ENCODE measurements at regions not wholly inside any gene's neighbourhood (a gene's known extent, or its start where the extent isn't known, plus 50 kb on each side); places are given as distances from the start of the nearest gene placed in this dataset.

GRCh38 chr11:130709531-130709930 lies 206.7 kb downstream of the SNX19 start:
- no peak overlapping the region for H3K4me3 ChIP-seq (ENCODE audit: low read length)
- no peaks in the 10 kb centered on the region for H3K27me3 ChIP-seq (ENCODE audit: control insufficient read depth, insufficient read depth, low read length)
- H3K27ac ChIP-seq (ENCODE audit: low read depth, low read length), result no peak overlapping the region
- H3K4me1 ChIP-seq (ENCODE audit: control insufficient read depth, insufficient read depth, low read length), result no peaks in the 10 kb centered on the region
- H3K36me3 ChIP-seq (ENCODE audit: control insufficient read depth, insufficient read depth, low read length), result no peaks in the 10 kb centered on the region
- H3K9ac ChIP-seq (ENCODE audit: low read length), result no peak overlapping the region

GRCh38 chr11:130710021-130710420 lies 206.3 kb downstream of the SNX19 start:
- no peak overlapping the region for H3K27ac ChIP-seq (ENCODE audit: low read depth, low read length)
- no peaks in the 10 kb centered on the region for H3K27me3 ChIP-seq (ENCODE audit: control insufficient read depth, insufficient read depth, low read length)
- no peaks in the 10 kb centered on the region for H3K36me3 ChIP-seq (ENCODE audit: control insufficient read depth, insufficient read depth, low read length)
- H3K4me1 ChIP-seq (ENCODE audit: control insufficient read depth, insufficient read depth, low read length), result no peaks in the 10 kb centered on the region
- H3K9ac ChIP-seq (ENCODE audit: low read length), result no peak overlapping the region
- no peak overlapping the region for H3K4me3 ChIP-seq (ENCODE audit: low read length)

- Histone ChIP-seq H3K27ac (ENCODE audit: low read depth, low read length) (no peak overlapping the region), H3K9ac (ENCODE audit: low read length) (no peak overlapping the region), H3K4me3 (ENCODE audit: low read length) (no peak overlapping the region), H3K4me1 (ENCODE audit: control insufficient read depth, insufficient read depth, low read length) (no peaks in the 10 kb centered on the region), H3K27me3 (ENCODE audit: control insufficient read depth, insufficient read depth, low read length) (no peaks in the 10 kb centered on the region), H3K36me3 (ENCODE audit: control insufficient read depth, insufficient read depth, low read length) (no peaks in the 10 kb centered on the region)
Observed at GRCh38 chr11:130710497-130711012, 205.7 kb downstream of the SNX19 start.

DNA sequence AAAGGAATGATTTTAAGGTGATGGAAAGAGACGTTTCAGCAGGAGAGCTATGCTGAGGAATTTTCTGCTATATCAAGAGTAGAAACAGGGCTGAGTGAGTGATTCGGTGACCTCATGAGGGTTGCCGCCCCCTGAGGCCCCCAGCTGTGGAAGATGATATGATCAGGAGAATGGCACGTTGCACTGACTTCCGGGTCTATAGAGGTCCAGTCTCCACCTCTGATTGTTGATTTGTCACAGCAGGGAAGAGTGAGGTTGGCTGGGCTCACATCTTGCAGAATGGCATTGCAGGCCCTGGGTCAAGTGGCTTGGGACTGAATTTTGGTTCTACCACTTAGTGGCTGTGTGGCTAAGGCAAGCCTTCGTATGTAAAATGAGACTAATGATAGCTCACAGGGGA lies 205.1 kb downstream of the SNX19 start:
- no peak overlapping the region for H3K27ac ChIP-seq (ENCODE audit: low read depth, low read length)

GRCh38 chr11:130712480-130712879 lies 203.8 kb downstream of the SNX19 start:
- Histone ChIP-seq H3K36me3 (ENCODE audit: control insufficient read depth, insufficient read depth, low read length) (no peaks in the 10 kb centered on the region), H3K4me1 (ENCODE audit: control insufficient read depth, insufficient read depth, low read length) (no peaks in the 10 kb centered on the region), H3K4me3 (ENCODE audit: low read length) (no peak overlapping the region), H3K9ac (ENCODE audit: low read length) (no peak overlapping the region), H3K27me3 (ENCODE audit: control insufficient read depth, insufficient read depth, low read length) (no peaks in the 10 kb centered on the region), H3K27ac (ENCODE audit: low read depth, low read length) (no peak overlapping the region)

More for the DNA sequence above, 205.1 kb downstream of the SNX19 start:
- Histone ChIP-seq H3K36me3 (ENCODE audit: control insufficient read depth, insufficient read depth, low read length) (no peaks in the 10 kb centered on the region), H3K4me3 (ENCODE audit: low read length) (no peak overlapping the region), H3K27me3 (ENCODE audit: control insufficient read depth, insufficient read depth, low read length) (no peaks in the 10 kb centered on the region), H3K9ac (ENCODE audit: low read length) (no peak overlapping the region), H3K4me1 (ENCODE audit: control insufficient read depth, insufficient read depth, low read length) (no peaks in the 10 kb centered on the region)

DNA sequence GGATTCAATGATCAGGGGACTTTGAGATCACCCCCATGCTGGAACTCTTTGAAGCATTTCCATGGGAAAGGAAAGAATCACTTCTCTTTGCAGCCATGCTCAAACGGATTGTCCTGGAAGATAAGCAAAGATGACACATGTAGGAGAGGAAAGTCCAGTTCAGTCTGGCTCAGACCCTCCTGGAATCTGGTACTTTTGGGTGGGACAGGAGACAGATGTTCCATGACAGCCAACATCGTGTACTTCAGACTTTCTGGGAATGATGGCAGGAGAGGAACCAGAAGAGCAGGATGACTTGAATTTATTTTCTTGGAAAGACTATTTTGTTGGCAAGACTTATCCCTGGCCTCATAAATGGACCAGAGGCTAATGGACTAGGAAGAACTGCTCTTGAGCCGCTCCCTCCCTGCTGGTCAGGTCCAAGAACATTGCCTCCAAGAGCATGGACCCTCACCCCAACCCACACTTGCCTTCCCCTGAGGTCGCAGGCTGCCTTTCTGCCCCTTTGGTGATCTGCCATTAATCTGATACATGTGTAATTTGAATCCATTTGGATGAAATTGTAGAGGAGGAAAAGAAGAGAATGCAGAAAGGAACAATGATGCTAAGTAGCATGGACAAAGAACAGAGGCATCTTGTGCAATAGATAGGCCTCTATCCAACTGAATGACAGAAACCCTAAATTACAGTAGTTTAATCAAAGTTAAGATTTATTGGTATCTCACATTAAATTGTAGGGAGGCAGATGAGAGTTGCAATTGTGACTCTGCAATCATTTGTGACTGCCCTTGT lies 201.0 kb downstream of the SNX19 start:
- Histone ChIP-seq H3K27me3 (ENCODE audit: control insufficient read depth, insufficient read depth, low read length) (no peaks in the 10 kb centered on the region), H3K4me1 (ENCODE audit: control insufficient read depth, insufficient read depth, low read length) (no peaks in the 10 kb centered on the region), H3K36me3 (ENCODE audit: control insufficient read depth, insufficient read depth, low read length) (no peaks in the 10 kb centered on the region), H3K9ac (ENCODE audit: low read length) (no peak overlapping the region), H3K27ac (ENCODE audit: low read depth, low read length) (no peak overlapping the region), H3K4me3 (ENCODE audit: low read length) (no peak overlapping the region)

GRCh38 chr11:130715877-130716220 lies 200.4 kb downstream of the SNX19 start:
- H3K4me1 ChIP-seq (ENCODE audit: control insufficient read depth, insufficient read depth, low read length), result no peaks in the 10 kb centered on the region

GRCh38 chr11:130718120-130718519 lies 198.2 kb downstream of the SNX19 start:
- Histone ChIP-seq H3K4me1 (ENCODE audit: control insufficient read depth, insufficient read depth, low read length) (no peaks in the 10 kb centered on the region), H3K4me3 (ENCODE audit: low read length) (no peak overlapping the region), H3K36me3 (ENCODE audit: control insufficient read depth, insufficient read depth, low read length) (no peaks in the 10 kb centered on the region), H3K27me3 (ENCODE audit: control insufficient read depth, insufficient read depth, low read length) (no peaks in the 10 kb centered on the region), H3K9ac (ENCODE audit: low read length) (no peak overlapping the region), H3K27ac (ENCODE audit: low read depth, low read length) (no peak overlapping the region)

More at GRCh38 chr11:130715877-130716220, 200.4 kb downstream of the SNX19 start:
- Histone ChIP-seq H3K9ac (ENCODE audit: low read length) (no peak overlapping the region), H3K27me3 (ENCODE audit: control insufficient read depth, insufficient read depth, low read length) (no peaks in the 10 kb centered on the region), H3K4me3 (ENCODE audit: low read length) (no peak overlapping the region), H3K36me3 (ENCODE audit: control insufficient read depth, insufficient read depth, low read length) (no peaks in the 10 kb centered on the region), H3K27ac (ENCODE audit: low read depth, low read length) (no peak overlapping the region)

DNA sequence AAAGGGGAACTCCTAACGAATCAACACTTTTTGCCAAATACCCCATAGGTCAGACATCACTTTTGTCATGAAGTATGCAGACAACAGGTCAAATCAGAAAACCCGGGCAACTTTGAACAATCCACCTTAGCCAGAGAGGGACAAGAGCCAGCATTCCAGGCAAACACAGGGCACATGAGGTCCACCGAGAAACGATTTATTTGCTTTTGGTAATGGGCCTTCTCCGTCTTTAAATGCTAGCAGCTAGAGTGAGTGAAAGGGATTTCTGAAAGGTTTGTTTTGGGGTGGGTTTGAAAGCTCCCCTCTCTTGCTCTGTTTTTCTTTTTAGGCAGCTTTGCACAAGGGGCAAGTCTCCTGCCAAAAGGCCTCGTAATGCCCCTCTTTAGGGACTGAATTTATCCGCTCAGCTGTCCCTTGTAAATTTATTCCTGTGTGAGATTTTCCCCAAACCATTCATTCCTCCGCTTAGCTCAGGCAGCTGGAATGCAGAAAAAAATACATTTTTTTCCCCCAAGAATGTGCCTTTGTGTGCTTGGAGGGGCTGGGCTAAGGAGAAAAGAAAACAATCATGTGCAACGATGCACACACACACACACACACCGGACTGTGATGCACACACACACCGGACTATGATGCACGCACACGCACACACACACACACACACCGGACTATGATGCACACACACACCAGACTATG lies 196.9 kb downstream of the SNX19 start:
- Histone ChIP-seq H3K36me3 (ENCODE audit: control insufficient read depth, insufficient read depth, low read length) (no peaks in the 10 kb centered on the region), H3K27ac (ENCODE audit: low read depth, low read length) (no peak overlapping the region), H3K4me1 (ENCODE audit: control insufficient read depth, insufficient read depth, low read length) (no peaks in the 10 kb centered on the region), H3K27me3 (ENCODE audit: control insufficient read depth, insufficient read depth, low read length) (no peaks in the 10 kb centered on the region), H3K9ac (ENCODE audit: low read length) (no peak overlapping the region), H3K4me3 (ENCODE audit: low read length) (no peak overlapping the region)

DNA sequence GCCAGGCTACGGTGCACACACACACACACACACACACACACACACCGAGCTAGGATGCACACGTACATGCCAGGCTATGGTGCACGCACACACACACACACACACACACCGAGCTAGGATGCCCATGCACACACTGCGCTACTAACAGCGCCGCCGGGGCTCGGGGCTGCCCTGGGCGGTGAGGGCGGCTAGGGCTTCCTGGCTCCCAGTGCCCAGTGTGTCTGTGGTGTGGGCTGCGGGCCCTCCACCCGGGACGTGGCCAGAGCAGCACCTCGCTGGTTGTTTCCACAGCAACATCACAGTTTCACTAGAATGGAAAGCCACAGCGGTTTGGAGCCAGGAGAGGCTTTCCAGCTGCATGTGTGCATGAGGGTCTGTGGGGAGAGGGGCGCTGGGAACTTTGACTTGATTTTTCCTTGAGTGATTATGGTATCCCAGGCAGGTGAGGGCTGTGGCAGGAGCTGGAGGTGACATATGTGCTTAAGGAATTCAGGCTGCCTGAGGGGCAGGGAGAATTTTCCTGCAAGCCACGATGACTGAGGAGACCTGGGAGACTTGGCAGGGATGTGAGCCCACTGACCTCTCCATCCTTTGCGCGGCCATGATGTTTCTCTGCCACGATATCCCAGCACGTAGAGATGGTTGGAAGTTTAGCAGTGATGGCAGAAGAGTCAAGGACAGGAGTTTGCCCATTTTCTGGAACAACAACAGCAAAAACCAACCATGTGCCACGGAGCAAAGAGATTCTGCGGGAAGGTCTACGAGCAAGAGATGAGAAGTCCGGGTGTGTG lies 195.9 kb downstream of the SNX19 start:
- Histone ChIP-seq H3K9ac (ENCODE audit: low read length) (no peak overlapping the region), H3K27ac (ENCODE audit: low read depth, low read length) (no peak overlapping the region), H3K36me3 (ENCODE audit: control insufficient read depth, insufficient read depth, low read length) (no peaks in the 10 kb centered on the region), H3K4me1 (ENCODE audit: control insufficient read depth, insufficient read depth, low read length) (no peaks in the 10 kb centered on the region), H3K27me3 (ENCODE audit: control insufficient read depth, insufficient read depth, low read length) (no peaks in the 10 kb centered on the region), H3K4me3 (ENCODE audit: low read length) (no peak overlapping the region)

DNA sequence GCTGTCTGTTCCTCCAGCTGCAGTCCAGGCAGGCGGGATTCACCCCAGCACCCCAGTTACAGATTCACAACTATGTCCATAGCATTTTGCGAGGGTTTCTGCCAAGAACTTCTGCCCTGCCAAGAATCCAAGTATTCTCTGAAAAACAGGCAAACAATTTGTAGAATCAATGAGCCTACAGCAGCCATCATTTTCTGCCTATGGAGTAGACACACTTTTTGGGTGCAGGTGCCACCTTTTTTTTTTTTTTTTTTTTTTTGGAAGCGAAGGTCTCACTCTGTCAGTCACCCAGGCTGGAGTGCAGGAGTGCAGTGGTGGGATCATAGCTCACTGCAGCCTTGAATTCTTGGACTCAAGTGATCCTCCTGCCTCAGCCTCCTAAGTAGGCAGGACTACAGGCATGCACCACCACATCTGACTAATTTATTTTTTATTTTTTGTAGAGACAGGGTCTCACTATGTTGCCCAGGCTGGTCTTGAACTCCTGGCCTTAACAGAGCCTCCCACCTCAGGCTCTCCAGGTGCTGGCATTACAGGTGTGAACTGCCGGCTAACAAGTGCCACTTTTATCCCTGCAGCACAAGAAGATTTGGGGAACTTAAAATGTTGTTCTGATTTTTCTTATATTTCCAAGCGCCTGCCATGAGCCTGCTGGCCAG lies 195.1 kb downstream of the SNX19 start:
- Histone ChIP-seq H3K27me3 (ENCODE audit: control insufficient read depth, insufficient read depth, low read length) (no peaks in the 10 kb centered on the region), H3K4me1 (ENCODE audit: control insufficient read depth, insufficient read depth, low read length) (peaks cover 6% of the 10 kb centered on the region)

DNA sequence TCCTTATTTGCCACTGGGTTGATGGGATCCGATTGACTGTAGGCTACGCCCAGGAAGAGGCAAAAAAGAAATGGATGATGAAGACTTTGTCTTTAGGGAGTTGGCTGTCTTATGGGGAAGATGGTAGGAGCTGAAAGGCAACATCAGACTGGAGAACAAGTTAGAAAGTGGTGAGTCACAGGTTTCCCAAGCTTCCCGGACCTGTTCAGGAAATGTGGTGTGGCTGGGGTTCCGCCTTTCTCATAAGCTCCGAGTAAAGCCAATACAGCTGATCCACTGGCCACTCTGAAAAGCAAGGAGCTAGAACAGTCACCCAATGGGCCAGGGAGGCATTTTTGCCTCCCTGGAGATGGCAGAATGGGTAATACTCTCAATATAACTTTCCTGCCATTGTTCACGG lies 194.5 kb downstream of the SNX19 start:
- H3K9ac ChIP-seq (ENCODE audit: low read length), result no peak overlapping the region
- H3K4me1 ChIP-seq (ENCODE audit: control insufficient read depth, insufficient read depth, low read length), result peaks cover 10% of the 10 kb centered on the region
- no peak overlapping the region for H3K27ac ChIP-seq (ENCODE audit: low read depth, low read length)
- H3K36me3 ChIP-seq (ENCODE audit: control insufficient read depth, insufficient read depth, low read length), result no peaks in the 10 kb centered on the region
- H3K27me3 ChIP-seq (ENCODE audit: control insufficient read depth, insufficient read depth, low read length), result no peaks in the 10 kb centered on the region
- H3K4me3 ChIP-seq (ENCODE audit: low read length), result no peak overlapping the region

More for the DNA sequence above, 195.1 kb downstream of the SNX19 start:
- Histone ChIP-seq H3K36me3 (ENCODE audit: control insufficient read depth, insufficient read depth, low read length) (no peaks in the 10 kb centered on the region), H3K27ac (ENCODE audit: low read depth, low read length) (no peak overlapping the region), H3K9ac (ENCODE audit: low read length) (no peak overlapping the region), H3K4me3 (ENCODE audit: low read length) (no peak overlapping the region)
